ENCODE measurements at regions not wholly inside any gene's neighbourhood (a gene's known extent, or its start where the extent isn't known, plus 50 kb on each side); places are given as distances from the start of the nearest gene placed in this dataset.

DNA sequence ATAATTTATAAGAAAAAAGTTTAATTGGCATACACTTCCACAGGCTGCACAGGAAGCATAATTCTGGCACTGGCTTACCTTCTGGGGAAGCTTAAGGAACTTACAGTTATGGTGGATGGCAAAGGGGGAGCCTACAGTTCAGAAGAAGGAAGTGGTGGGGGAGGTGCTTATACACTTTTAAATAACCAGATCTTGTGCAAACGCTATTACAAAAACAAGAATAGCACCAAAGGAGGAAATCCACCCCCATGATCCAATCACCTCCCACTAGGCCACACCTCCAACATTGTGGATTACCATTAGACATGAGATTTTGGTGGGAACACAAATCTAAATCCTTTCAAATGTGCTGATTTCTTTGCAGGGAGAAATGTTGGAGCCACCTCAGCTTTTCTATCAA, 287.7 kb downstream of the CPXCR1 start:
- TF ChIP-seq RCOR1 (IDR thresholded peaks at IDR 0.05; ENCODE audit: insufficient replicate concordance, low read length) = no peak
- TF ChIP-seq MXI1 (IDR thresholded peaks at IDR 0.05; ENCODE audit: borderline replicate concordance, low read depth, low read length) = no peak
- TF ChIP-seq BHLHE40 (IDR thresholded peaks at IDR 0.05; ENCODE audit: low read depth, low read length) = no peak
- TF ChIP-seq RFX5 (IDR thresholded peaks at IDR 0.05; ENCODE audit: low read depth, low read length) = no peak
- no peak for TF ChIP-seq CEBPB (IDR thresholded peaks at IDR 0.05; ENCODE audit: low read depth, low read length)
- TF ChIP-seq NFE2L2 (IDR thresholded peaks at IDR 0.05; ENCODE audit: low read depth, low read length) = no peak
- TF ChIP-seq POLR2A (IDR thresholded peaks at IDR 0.05; ENCODE audit: low read depth, low read length) = no peak
- TF ChIP-seq MAFK (IDR thresholded peaks at IDR 0.05; ENCODE audit: low read depth, low read length) = no peak
- TF ChIP-seq SMC3 (IDR thresholded peaks at IDR 0.05; ENCODE audit: low read depth, low read length) = no peak
- TF ChIP-seq, protein P1, sequence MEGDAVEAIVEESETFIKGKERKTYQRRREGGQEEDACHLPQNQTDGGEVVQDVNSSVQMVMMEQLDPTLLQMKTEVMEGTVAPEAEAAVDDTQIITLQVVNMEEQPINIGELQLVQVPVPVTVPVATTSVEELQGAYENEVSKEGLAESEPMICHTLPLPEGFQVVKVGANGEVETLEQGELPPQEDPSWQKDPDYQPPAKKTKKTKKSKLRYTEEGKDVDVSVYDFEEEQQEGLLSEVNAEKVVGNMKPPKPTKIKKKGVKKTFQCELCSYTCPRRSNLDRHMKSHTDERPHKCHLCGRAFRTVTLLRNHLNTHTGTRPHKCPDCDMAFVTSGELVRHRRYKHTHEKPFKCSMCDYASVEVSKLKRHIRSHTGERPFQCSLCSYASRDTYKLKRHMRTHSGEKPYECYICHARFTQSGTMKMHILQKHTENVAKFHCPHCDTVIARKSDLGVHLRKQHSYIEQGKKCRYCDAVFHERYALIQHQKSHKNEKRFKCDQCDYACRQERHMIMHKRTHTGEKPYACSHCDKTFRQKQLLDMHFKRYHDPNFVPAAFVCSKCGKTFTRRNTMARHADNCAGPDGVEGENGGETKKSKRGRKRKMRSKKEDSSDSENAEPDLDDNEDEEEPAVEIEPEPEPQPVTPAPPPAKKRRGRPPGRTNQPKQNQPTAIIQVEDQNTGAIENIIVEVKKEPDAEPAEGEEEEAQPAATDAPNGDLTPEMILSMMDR (conservative IDR thresholded peaks at IDR 0.05; ENCODE audit: low read depth, low read length) = no peak
- TF ChIP-seq FOS (IDR thresholded peaks at IDR 0.05; ENCODE audit: low read depth, low read length) = no peak
- no peak for TF ChIP-seq CHD1 (IDR thresholded peaks at IDR 0.05; ENCODE audit: low read depth, low read length)
- TF ChIP-seq, protein P2, sequence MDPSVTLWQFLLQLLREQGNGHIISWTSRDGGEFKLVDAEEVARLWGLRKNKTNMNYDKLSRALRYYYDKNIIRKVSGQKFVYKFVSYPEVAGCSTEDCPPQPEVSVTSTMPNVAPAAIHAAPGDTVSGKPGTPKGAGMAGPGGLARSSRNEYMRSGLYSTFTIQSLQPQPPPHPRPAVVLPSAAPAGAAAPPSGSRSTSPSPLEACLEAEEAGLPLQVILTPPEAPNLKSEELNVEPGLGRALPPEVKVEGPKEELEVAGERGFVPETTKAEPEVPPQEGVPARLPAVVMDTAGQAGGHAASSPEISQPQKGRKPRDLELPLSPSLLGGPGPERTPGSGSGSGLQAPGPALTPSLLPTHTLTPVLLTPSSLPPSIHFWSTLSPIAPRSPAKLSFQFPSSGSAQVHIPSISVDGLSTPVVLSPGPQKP (IDR thresholded peaks at IDR 0.05; ENCODE audit: borderline replicate concordance, low read depth, low read length) = no peak
- TF ChIP-seq MAZ (IDR thresholded peaks at IDR 0.05; ENCODE audit: borderline replicate concordance, low read depth, low read length) = no peak
- TF ChIP-seq RAD21 (IDR thresholded peaks at IDR 0.05; ENCODE audit: low read length) = no peak
- TF ChIP-seq, protein P3, sequence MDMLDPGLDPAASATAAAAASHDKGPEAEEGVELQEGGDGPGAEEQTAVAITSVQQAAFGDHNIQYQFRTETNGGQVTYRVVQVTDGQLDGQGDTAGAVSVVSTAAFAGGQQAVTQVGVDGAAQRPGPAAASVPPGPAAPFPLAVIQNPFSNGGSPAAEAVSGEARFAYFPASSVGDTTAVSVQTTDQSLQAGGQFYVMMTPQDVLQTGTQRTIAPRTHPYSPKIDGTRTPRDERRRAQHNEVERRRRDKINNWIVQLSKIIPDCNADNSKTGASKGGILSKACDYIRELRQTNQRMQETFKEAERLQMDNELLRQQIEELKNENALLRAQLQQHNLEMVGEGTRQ (IDR thresholded peaks at IDR 0.05; ENCODE audit: low read depth, low read length) = no peak
- no peak overlapping the region for H2BK15ac ChIP-seq (ENCODE audit: low read depth, low read length)
- H3K9ac ChIP-seq (ENCODE audit: low read depth, low read length) = no peak overlapping the region
- in situ Hi-C loops (cut with MboI; ENCODE audit: low sequenced_read_pairs) (no loop called here), intact Hi-C loops (cut with micrococcal nuclease) (no loop called here), dilution Hi-C loops (cut with HindIII; ENCODE audit: low sequenced_read_pairs, unreplicated experiment) (no loop called here)
- H3K79me1 ChIP-seq (ENCODE audit: low read depth in 1 of 2, low read length in 2 of 2) = no peaks in the 10 kb centered on the region
- H3K27ac ChIP-seq (ENCODE audit: insufficient read depth, low read length) = no peak overlapping the region
- CTCF ChIA-PET = interaction anchor here (1.0 kb wide), 1 partner anchor 35 kb away, joined by 3 read pairs; no protein-coding TSS in a partner anchor
- no peak overlapping the region for H2BK20ac ChIP-seq (ENCODE audit: low read depth, low read length)
- no peak overlapping the region for H3K18ac ChIP-seq (ENCODE audit: low read depth, low read length)
- H3K36me3 ChIP-seq (ENCODE audit: control insufficient read depth, insufficient read depth, low read length) = no peaks in the 10 kb centered on the region
- H3K14ac ChIP-seq (replicated peaks; ENCODE audit: low read depth, low read length) = no peak overlapping the region
- ATAC-seq (ENCODE audit: low read depth) = no peak
- no CpG with 5 or more reads among the region's 1 CpG for WGBS, 2 experiments (ENCODE audit: extremely low coverage in 2 of 2, insufficient read length in 1 of 2)
- H3K27me3 ChIP-seq (ENCODE audit: control insufficient read depth, insufficient read depth, low read length) = no peaks in the 10 kb centered on the region
- no TSS peak for BruUV-seq (replicated peaks)
- no peak overlapping the region for H2AK5ac ChIP-seq (ENCODE audit: low read depth, low read length)
- H2AFZ ChIP-seq (replicated peaks; ENCODE audit: low read length, poor library complexity) = no peak overlapping the region
- peaks cover 1% of the 10 kb centered on the region; the same call in 1 of the 2 replicates for H3K9me3 ChIP-seq (ENCODE audit: control insufficient read depth, insufficient read depth, low read length)
- H3K56ac ChIP-seq (ENCODE audit: extremely low read depth, insufficient read depth, low read length) = no peak overlapping the region
- H3K4me3 ChIP-seq (ENCODE audit: insufficient read depth, low read depth, low read length) = no peak overlapping the region
- H2AK9ac ChIP-seq (replicated peaks; ENCODE audit: low read depth, low read length, poor library complexity) = no peak overlapping the region
- H4K91ac ChIP-seq (ENCODE audit: insufficient read depth, low read depth, low read length) = no peak overlapping the region
- no peak overlapping the region for H2BK120ac ChIP-seq (ENCODE audit: low read depth, low read length)
- no peak overlapping the region for H3K4ac ChIP-seq (ENCODE audit: low read depth, low read length)
- H4K20me1 ChIP-seq (ENCODE audit: insufficient read depth, low read length) = no peaks in the 10 kb centered on the region
- H3K23ac ChIP-seq (ENCODE audit: low read depth, low read length) = no peak overlapping the region
- H3K4me1 ChIP-seq (ENCODE audit: control insufficient read depth, insufficient read depth, low read length) = no peaks in the 10 kb centered on the region
- H4K5ac ChIP-seq (ENCODE audit: low read depth, low read length) = no peak overlapping the region
- no peak overlapping the region for H4K8ac ChIP-seq (ENCODE audit: low read depth in 2 of 2, low read length in 2 of 2)
- H3K9me1 ChIP-seq (ENCODE audit: insufficient read depth, low read length) = no peaks in the 10 kb centered on the region
- POLR2A ChIA-PET (ENCODE audit: unreplicated experiment) = no interaction called here
- DNase-seq = no peak
- no peak overlapping the region for H2BK5ac ChIP-seq (ENCODE audit: low read depth, low read length, poor library complexity, severe bottlenecking)
- H3K4me2 ChIP-seq (ENCODE audit: low read depth, low read length) = no peak overlapping the region
